GM12878 (cell line): ENCODE measurements at regions not wholly inside any gene's neighbourhood (a gene's known extent, or its start where the extent isn't known, plus 50 kb on each side); places are given as distances from the start of the nearest gene placed in this dataset.

ENCODE experiments used
- ATF7 ChIP-seq: fragments of 450-650 bp; IDR thresholded peaks from 2 replicates; pipeline ENCODE4 v1.6.1; 2016; ENCODE audit warnings: low read depth, mild to moderate bottlenecking
- CHD2 ChIP-seq: IDR thresholded peaks from 2 replicates; pipeline ENCODE4 v1.6.1; 2011; ENCODE audit warnings: low read depth, low read length, improper control_type of control experiment, borderline replicate concordance
- EZH2 ChIP-seq: IDR thresholded peaks from 2 replicates; pipeline ENCODE4 v1.6.1; 2012; ENCODE audit warnings: low read depth, mild to moderate bottlenecking, control low read depth, inconsistent platforms, low read length, borderline replicate concordance; ENCODE audit not compliant: control insufficient read depth
- FOXK2 ChIP-seq: fragments of 450-650 bp; IDR thresholded peaks from 2 replicates; pipeline ENCODE4 v1.6.1; 2017; ENCODE audit warnings: mild to moderate bottlenecking, moderate library complexity
- NBN ChIP-seq: fragments of 450-650 bp; IDR thresholded peaks from 2 replicates; pipeline ENCODE4 v1.6.1; 2016
- NFIC ChIP-seq: IDR thresholded peaks from 2 replicates; pipeline ENCODE4 v1.6.1; 2012; ENCODE audit warnings: low read depth, mild to moderate bottlenecking, inconsistent platforms, low read length, moderate library complexity
- NRF1 ChIP-seq: conservative IDR thresholded peaks from 2 replicates; pipeline ENCODE4 v1.6.1; 2011; ENCODE audit warnings: mild to moderate bottlenecking, low read depth, low read length, improper control_type of control experiment
- POLR2AphosphoS2 ChIP-seq: IDR thresholded peaks from 2 replicates; pipeline ENCODE4 v1.6.1; 2011; ENCODE audit warnings: low read depth, mild to moderate bottlenecking, low read length, improper control_type of control experiment, moderate library complexity
- POLR2AphosphoS5 ChIP-seq: IDR thresholded peaks from 2 replicates; pipeline ENCODE4 v1.6.1; 2011; ENCODE audit warnings: mild to moderate bottlenecking, low read length, inconsistent platforms
- USF2 ChIP-seq: IDR thresholded peaks from 2 replicates; pipeline ENCODE4 v1.6.1; 2011; ENCODE audit warnings: low read depth, low read length, improper control_type of control experiment, borderline replicate concordance
- ZNF217 ChIP-seq: fragments of 450-650 bp; IDR thresholded peaks from 2 replicates; pipeline ENCODE4 v1.6.1; 2017; ENCODE audit warnings: antibody characterized with exemption, mild to moderate bottlenecking
- ZSCAN29 ChIP-seq: fragments of 450-650 bp; IDR thresholded peaks from 2 replicates; pipeline ENCODE4 v1.6.1; 2017; ENCODE audit warnings: mild to moderate bottlenecking, moderate library complexity
- TF ChIP-seq, protein P1 (sequence below), 3 experiments: IDR thresholded peaks in 2 of 3; conservative IDR thresholded peaks in 1 of 3; 2 replicates each; pipeline ENCODE4 v1.5.1; 2011; ENCODE audit warnings: low read depth in 3 of 3, low read length in 3 of 3, mild to moderate bottlenecking in 3 of 3, control low read depth in 2 of 3, moderate library complexity in 2 of 3, inconsistent platforms in 1 of 3, mixed read lengths in 1 of 3; ENCODE audit not compliant: control insufficient read depth in 2 of 3, insufficient read depth in 1 of 3; ENCODE audit errors: extremely low read depth in 1 of 3

GRCh38 chr4:72770708-72771107, 201.7 kb upstream of the ADAMTS3 start:
- TF ChIP-seq POLR2AphosphoS5 (no peak), NFIC (no peak), ZNF217 (no peak), ZSCAN29 (no peak), FOXK2 (no peak), NBN (no peak), USF2 (no peak), CHD2 (no peak), EZH2 (no peak), POLR2AphosphoS2 (no peak), ATF7 (no peak), NRF1 (no peak)
- TF ChIP-seq, protein P1, sequence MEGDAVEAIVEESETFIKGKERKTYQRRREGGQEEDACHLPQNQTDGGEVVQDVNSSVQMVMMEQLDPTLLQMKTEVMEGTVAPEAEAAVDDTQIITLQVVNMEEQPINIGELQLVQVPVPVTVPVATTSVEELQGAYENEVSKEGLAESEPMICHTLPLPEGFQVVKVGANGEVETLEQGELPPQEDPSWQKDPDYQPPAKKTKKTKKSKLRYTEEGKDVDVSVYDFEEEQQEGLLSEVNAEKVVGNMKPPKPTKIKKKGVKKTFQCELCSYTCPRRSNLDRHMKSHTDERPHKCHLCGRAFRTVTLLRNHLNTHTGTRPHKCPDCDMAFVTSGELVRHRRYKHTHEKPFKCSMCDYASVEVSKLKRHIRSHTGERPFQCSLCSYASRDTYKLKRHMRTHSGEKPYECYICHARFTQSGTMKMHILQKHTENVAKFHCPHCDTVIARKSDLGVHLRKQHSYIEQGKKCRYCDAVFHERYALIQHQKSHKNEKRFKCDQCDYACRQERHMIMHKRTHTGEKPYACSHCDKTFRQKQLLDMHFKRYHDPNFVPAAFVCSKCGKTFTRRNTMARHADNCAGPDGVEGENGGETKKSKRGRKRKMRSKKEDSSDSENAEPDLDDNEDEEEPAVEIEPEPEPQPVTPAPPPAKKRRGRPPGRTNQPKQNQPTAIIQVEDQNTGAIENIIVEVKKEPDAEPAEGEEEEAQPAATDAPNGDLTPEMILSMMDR (IDR thresholded peaks at IDR 0.05 in 2 of 3, conservative IDR thresholded peaks at IDR 0.05 in 1 of 3; ENCODE audit: control insufficient read depth in 2 of 3, extremely low read depth in 1 of 3, insufficient read depth in 1 of 3, low read depth in 3 of 3, low read length in 3 of 3), result no peak
